ENCODE measurements at regions not wholly inside any gene's neighbourhood (a gene's known extent, or its start where the extent isn't known, plus 50 kb on each side); places are given as distances from the start of the nearest gene placed in this dataset.

DNA sequence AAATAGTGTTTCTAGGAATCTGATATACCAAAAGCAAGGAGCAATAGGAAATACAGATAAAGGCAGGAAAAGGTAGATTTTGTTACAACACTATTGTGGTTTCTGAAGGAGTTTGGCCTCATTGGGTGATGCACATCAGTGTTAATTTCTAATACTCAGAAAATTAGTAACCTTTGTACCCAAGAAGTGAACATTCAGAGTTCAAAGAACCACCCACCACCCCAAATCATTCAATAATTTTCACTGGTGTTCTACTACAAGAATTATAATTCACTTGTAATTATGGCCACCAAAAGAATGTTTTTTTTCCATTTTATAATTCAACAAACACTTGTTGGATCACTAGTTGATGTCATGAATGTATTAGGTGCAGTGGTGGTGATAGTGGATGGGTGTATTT lies 183.3 kb downstream of the UBE2E3 start:
- no peak for TF ChIP-seq CTCF (IDR thresholded peaks at IDR 0.05)
- TF ChIP-seq EP300 (IDR thresholded peaks at IDR 0.05; ENCODE audit: low read depth): no peak
- no peak for TF ChIP-seq POLR2AphosphoS5 (IDR thresholded peaks at IDR 0.05)
